ENCODE measurements at regions not wholly inside any gene's neighbourhood (a gene's known extent, or its start where the extent isn't known, plus 50 kb on each side); places are given as distances from the start of the nearest gene placed in this dataset.

- H3K4me3 ChIP-seq (ENCODE audit: low read length), result no peak overlapping the region
- TF ChIP-seq CTCF (conservative IDR thresholded peaks at IDR 0.05; ENCODE audit: low read length), result no peak
- no peak for DNase-seq (ENCODE audit: low read depth)
These were observed 487.7 kb upstream of the ID4 start for GRCh38 chr6:19349429-19349828.

- no peak for TF ChIP-seq CTCF (conservative IDR thresholded peaks at IDR 0.05; ENCODE audit: low read length)
- no peak overlapping the region for H3K4me3 ChIP-seq (ENCODE audit: low read length)
- no peak for DNase-seq (ENCODE audit: low read depth)
These were observed 483.0 kb upstream of the ID4 start for GRCh38 chr6:19354181-19354580.

GRCh38 chr6:19356692-19357091, 480.5 kb upstream of the ID4 start:
- H3K4me3 ChIP-seq (ENCODE audit: low read length), result no peak overlapping the region
- no peak for TF ChIP-seq CTCF (conservative IDR thresholded peaks at IDR 0.05; ENCODE audit: low read length)
- DNase-seq (ENCODE audit: low read depth), result peak; percentile 11

- no peak for DNase-seq (ENCODE audit: low read depth)
- no peak for TF ChIP-seq CTCF (conservative IDR thresholded peaks at IDR 0.05; ENCODE audit: low read length)
These were observed 474.8 kb upstream of the ID4 start for GRCh38 chr6:19362396-19362795.

GRCh38 chr6:19368511-19368910, 468.7 kb upstream of the ID4 start:
- no peak overlapping the region for H3K4me3 ChIP-seq (ENCODE audit: low read length)
- peak; percentile 27 for TF ChIP-seq CTCF (conservative IDR thresholded peaks at IDR 0.05; ENCODE audit: low read length)
- DNase-seq (ENCODE audit: low read depth), result peak; percentile 54

More at GRCh38 chr6:19362396-19362795, 474.8 kb upstream of the ID4 start:
- no peak overlapping the region for H3K4me3 ChIP-seq (ENCODE audit: low read length)

- no peak for TF ChIP-seq CTCF (conservative IDR thresholded peaks at IDR 0.05; ENCODE audit: low read length)
- no peak for DNase-seq (ENCODE audit: low read depth)
- H3K4me3 ChIP-seq (ENCODE audit: low read length), result no peak overlapping the region
These were observed 467.4 kb upstream of the ID4 start for GRCh38 chr6:19369785-19370184.

- TF ChIP-seq CTCF (conservative IDR thresholded peaks at IDR 0.05; ENCODE audit: low read length), result no peak
- DNase-seq (ENCODE audit: low read depth), result no peak
These were observed 466.3 kb upstream of the ID4 start for GRCh38 chr6:19370831-19371230.

More at GRCh38 chr6:19370831-19371230, 466.3 kb upstream of the ID4 start:
- no peak overlapping the region for H3K4me3 ChIP-seq (ENCODE audit: low read length)
